MG63 (cell line): ENCODE measurements at regions not wholly inside any gene's neighbourhood (a gene's known extent, or its start where the extent isn't known, plus 50 kb on each side); places are given as distances from the start of the nearest gene placed in this dataset.
"Not testable (repeated sequence)": the region's sequence is repeated elsewhere in the genome, so short reads cannot be mapped to it uniquely, and the experiment has no call there.

Experiments
- DNase-seq: peaks from one replicate; pipeline ENCODE4 v3.0.0-alpha.2; 2020
- H3K27me3 ChIP-seq: fragments of 250-450 bp; sonication (Bioruptor Pico); 2 replicates; pipeline ENCODE4 v1.5.1; 2020; ENCODE audit warnings: mild to moderate bottlenecking, moderate library complexity
- H3K36me3 ChIP-seq: fragments of 250-450 bp; sonication (Bioruptor Pico); 2 replicates; pipeline ENCODE4 v1.5.1; 2020; ENCODE audit warnings: mild to moderate bottlenecking, moderate library complexity
- H3K4me3 ChIP-seq: fragments of 250-450 bp; sonication (Bioruptor Pico); 2 replicates; pipeline ENCODE4 v1.5.1; 2020; ENCODE audit warnings: mild to moderate bottlenecking, moderate library complexity
- H3K9me3 ChIP-seq: fragments of 250-450 bp; sonication (Bioruptor Pico); 2 replicates; pipeline ENCODE4 v1.5.1; 2020; ENCODE audit warnings: mild to moderate bottlenecking, moderate library complexity

GRCh38 chr10:4599471-4599870 is 226.5 kb upstream of the AKR1E2 start:
- no peak overlapping the region for H3K4me3 ChIP-seq
- DNase-seq, result no peak
- H3K36me3 ChIP-seq, result no peaks in the 10 kb centered on the region
- no peaks in the 10 kb centered on the region for H3K27me3 ChIP-seq
- no peaks in the 10 kb centered on the region for H3K9me3 ChIP-seq

GRCh38 chr10:4597898-4598297 is 228.1 kb upstream of the AKR1E2 start:
- not testable (repeated sequence) for DNase-seq, H3K27me3 ChIP-seq, H3K9me3 ChIP-seq, H3K4me3 ChIP-seq, H3K36me3 ChIP-seq

GRCh38 chr10:4596951-4597350 is 229.1 kb upstream of the AKR1E2 start:
- Histone ChIP-seq H3K27me3 (no peaks in the 10 kb centered on the region), H3K9me3 (no peaks in the 10 kb centered on the region), H3K4me3 (no peak overlapping the region), H3K36me3 (no peaks in the 10 kb centered on the region)
- DNase-seq, result no peak

- no peak for DNase-seq
These were observed 230.2 kb upstream of the AKR1E2 start for GRCh38 chr10:4595719-4596319.

GRCh38 chr10:4590807-4591206 is 235.2 kb upstream of the AKR1E2 start:
- no peak overlapping the region for H3K4me3 ChIP-seq
- H3K9me3 ChIP-seq, result no peaks in the 10 kb centered on the region
- H3K27me3 ChIP-seq, result no peaks in the 10 kb centered on the region
- no peak for DNase-seq
- H3K36me3 ChIP-seq, result no peaks in the 10 kb centered on the region

More at GRCh38 chr10:4595719-4596319, 230.2 kb upstream of the AKR1E2 start:
- Histone ChIP-seq H3K36me3 (no peaks in the 10 kb centered on the region), H3K27me3 (no peaks in the 10 kb centered on the region), H3K4me3 (no peak overlapping the region), H3K9me3 (no peaks in the 10 kb centered on the region)

GRCh38 chr10:4588824-4589223 is 237.2 kb upstream of the AKR1E2 start:
- Histone ChIP-seq H3K9me3 (no peaks in the 10 kb centered on the region), H3K27me3 (no peaks in the 10 kb centered on the region), H3K36me3 (no peaks in the 10 kb centered on the region), H3K4me3 (no peak overlapping the region)
- DNase-seq, result no peak

GRCh38 chr10:4587466-4587865 is 238.5 kb upstream of the AKR1E2 start:
- Histone ChIP-seq H3K36me3 (no peaks in the 10 kb centered on the region), H3K4me3 (no peak overlapping the region), H3K27me3 (no peaks in the 10 kb centered on the region), H3K9me3 (no peaks in the 10 kb centered on the region)
- DNase-seq, result no peak

GRCh38 chr10:4586776-4587175 is 239.2 kb upstream of the AKR1E2 start:
- DNase-seq, result no peak
- H3K27me3 ChIP-seq, result no peaks in the 10 kb centered on the region
- H3K9me3 ChIP-seq, result no peaks in the 10 kb centered on the region
- H3K36me3 ChIP-seq, result no peaks in the 10 kb centered on the region
- H3K4me3 ChIP-seq, result no peak overlapping the region

GRCh38 chr10:4581929-4582328 is 244.1 kb upstream of the AKR1E2 start:
- Histone ChIP-seq H3K9me3 (no peaks in the 10 kb centered on the region), H3K36me3 (no peaks in the 10 kb centered on the region), H3K27me3 (no peaks in the 10 kb centered on the region), H3K4me3 (no peak overlapping the region)
- DNase-seq, result no peak

GRCh38 chr10:4579844-4580243 is 246.2 kb upstream of the AKR1E2 start:
- DNase-seq, result no peak
- Histone ChIP-seq H3K27me3 (no peaks in the 10 kb centered on the region), H3K36me3 (no peaks in the 10 kb centered on the region), H3K4me3 (no peak overlapping the region), H3K9me3 (no peaks in the 10 kb centered on the region)

- Histone ChIP-seq H3K36me3 (no peaks in the 10 kb centered on the region), H3K4me3 (no peak overlapping the region), H3K9me3 (no peaks in the 10 kb centered on the region), H3K27me3 (no peaks in the 10 kb centered on the region)
- DNase-seq, result no peak
These were observed 249.8 kb upstream of the AKR1E2 start for GRCh38 chr10:4576206-4576605.

GRCh38 chr10:4569151-4569550 is 256.9 kb upstream of the AKR1E2 start:
- DNase-seq, result no peak
- Histone ChIP-seq H3K36me3 (no peaks in the 10 kb centered on the region), H3K27me3 (no peaks in the 10 kb centered on the region), H3K4me3 (no peak overlapping the region), H3K9me3 (no peaks in the 10 kb centered on the region)

GRCh38 chr10:4568731-4569130 is 257.3 kb upstream of the AKR1E2 start:
- no peaks in the 10 kb centered on the region for H3K9me3 ChIP-seq
- DNase-seq, result no peak
- no peaks in the 10 kb centered on the region for H3K36me3 ChIP-seq
- H3K4me3 ChIP-seq, result no peak overlapping the region
- H3K27me3 ChIP-seq, result no peaks in the 10 kb centered on the region

- Histone ChIP-seq H3K27me3 (no peaks in the 10 kb centered on the region), H3K9me3 (no peaks in the 10 kb centered on the region), H3K4me3 (no peak overlapping the region), H3K36me3 (no peaks in the 10 kb centered on the region)
- no peak for DNase-seq
These were observed 257.9 kb upstream of the AKR1E2 start for GRCh38 chr10:4568086-4568485.

GRCh38 chr10:4567637-4568036 is 258.4 kb upstream of the AKR1E2 start:
- DNase-seq, result no peak
- no peaks in the 10 kb centered on the region for H3K27me3 ChIP-seq
- H3K9me3 ChIP-seq, result no peaks in the 10 kb centered on the region
- no peak overlapping the region for H3K4me3 ChIP-seq
- no peaks in the 10 kb centered on the region for H3K36me3 ChIP-seq

- H3K4me3 ChIP-seq, result no peak overlapping the region
- no peaks in the 10 kb centered on the region for H3K36me3 ChIP-seq
- H3K27me3 ChIP-seq, result no peaks in the 10 kb centered on the region
- no peak for DNase-seq
- no peaks in the 10 kb centered on the region for H3K9me3 ChIP-seq
These were observed 260.0 kb upstream of the AKR1E2 start for GRCh38 chr10:4566011-4566410.

GRCh38 chr10:4561296-4561695 is 264.7 kb upstream of the AKR1E2 start:
- Histone ChIP-seq H3K36me3 (no peaks in the 10 kb centered on the region), H3K4me3 (no peak overlapping the region), H3K27me3 (no peaks in the 10 kb centered on the region)

GRCh38 chr10:4557469-4557868 is 268.5 kb upstream of the AKR1E2 start:
- no peak for DNase-seq
- H3K27me3 ChIP-seq, result no peaks in the 10 kb centered on the region
- no peaks in the 10 kb centered on the region for H3K9me3 ChIP-seq
- H3K4me3 ChIP-seq, result no peak overlapping the region
- H3K36me3 ChIP-seq, result no peaks in the 10 kb centered on the region

More at GRCh38 chr10:4561296-4561695, 264.7 kb upstream of the AKR1E2 start:
- H3K9me3 ChIP-seq, result no peaks in the 10 kb centered on the region
- DNase-seq, result no peak

GRCh38 chr10:4556527-4556926 is 269.5 kb upstream of the AKR1E2 start:
- Histone ChIP-seq H3K36me3 (no peaks in the 10 kb centered on the region), H3K4me3 (no peak overlapping the region), H3K9me3 (no peaks in the 10 kb centered on the region), H3K27me3 (no peaks in the 10 kb centered on the region)
- DNase-seq, result no peak
